Trophoblast cell (in vitro differentiated cells and primary cell): ENCODE measurements at regions not wholly inside any gene's neighbourhood (a gene's known extent, or its start where the extent isn't known, plus 50 kb on each side); places are given as distances from the start of the nearest gene placed in this dataset.

Source experiments
- DNase-seq, 2 donors: peaks; one replicate each; pipeline ENCODE4 v3.0.0-alpha.2; 2016
- H2AFZ ChIP-seq: 2 replicates; pipeline ENCODE4 v1.6.1; 2013; ENCODE audit warnings: low read length, moderate library complexity, mild to moderate bottlenecking; ENCODE audit not compliant: insufficient read depth, poor library complexity
- H2AK5ac ChIP-seq: 2 replicates; pipeline ENCODE4 v1.6.1; 2013; ENCODE audit warnings: mild to moderate bottlenecking, low read length
- H2BK120ac ChIP-seq: 2 replicates; pipeline ENCODE4 v1.6.1; 2013; ENCODE audit warnings: low read length, mild to moderate bottlenecking, moderate library complexity; ENCODE audit not compliant: insufficient read depth, poor library complexity
- H2BK12ac ChIP-seq: 2 replicates; pipeline ENCODE4 v1.6.1; 2013; ENCODE audit warnings: mild to moderate bottlenecking, low read length, moderate library complexity
- H2BK5ac ChIP-seq: 2 replicates; pipeline ENCODE4 v1.6.1; 2013; ENCODE audit warnings: low read length, low read depth, moderate library complexity, mild to moderate bottlenecking; ENCODE audit not compliant: poor library complexity
- H3K14ac ChIP-seq: 2 replicates; pipeline ENCODE4 v1.6.1; 2013; ENCODE audit warnings: mild to moderate bottlenecking, low read length
- H3K18ac ChIP-seq: 2 replicates; pipeline ENCODE4 v1.6.1; 2013; ENCODE audit warnings: mild to moderate bottlenecking, low read length
- H3K23ac ChIP-seq: 2 replicates; pipeline ENCODE4 v1.6.1; 2013; ENCODE audit warnings: low read length
- H3K27ac ChIP-seq: 2 replicates; pipeline ENCODE4 v1.5.1; 2013; ENCODE audit warnings: low read depth, mild to moderate bottlenecking, inconsistent platforms, low read length, moderate library complexity
- H3K27me3 ChIP-seq: 2 replicates; pipeline ENCODE4 v1.6.1; 2013; ENCODE audit warnings: inconsistent platforms, mild to moderate bottlenecking, low read length, moderate library complexity; ENCODE audit not compliant: insufficient read depth
- H3K36me3 ChIP-seq, 2 experiments: 1 replicate in 1 of 2; 2 replicates in 1 of 2; pipeline ENCODE4 v1.6.1; 2013; ENCODE audit warnings: low read length in 2 of 2, mild to moderate bottlenecking in 2 of 2, moderate library complexity in 1 of 2; ENCODE audit not compliant: insufficient read depth in 2 of 2, control insufficient read depth in 1 of 2
- H3K4ac ChIP-seq: 2 replicates; pipeline ENCODE4 v1.6.1; 2013; ENCODE audit warnings: low read depth, mild to moderate bottlenecking, low read length, moderate library complexity
- H3K4me1 ChIP-seq, 2 experiments: 1 replicate in 1 of 2; 2 replicates in 1 of 2; pipeline ENCODE4 v1.6.1; 2013; ENCODE audit warnings: low read length in 2 of 2, mild to moderate bottlenecking in 2 of 2, moderate library complexity in 1 of 2; ENCODE audit not compliant: insufficient read depth in 2 of 2, control insufficient read depth in 1 of 2
- H3K4me2 ChIP-seq: 2 replicates; pipeline ENCODE4 v1.6.1; 2013; ENCODE audit warnings: inconsistent platforms, mild to moderate bottlenecking, low read length, moderate library complexity
- H3K4me3 ChIP-seq: 2 replicates; pipeline ENCODE4 v1.5.1; 2013; ENCODE audit warnings: mild to moderate bottlenecking, low read depth, low read length, inconsistent platforms
- H3K79me1 ChIP-seq: one replicate; pipeline ENCODE4 v1.6.1; 2013; ENCODE audit warnings: low read length
- H3K79me2 ChIP-seq: 2 replicates; pipeline ENCODE4 v1.6.1; 2013; ENCODE audit warnings: low read length, mild to moderate bottlenecking; ENCODE audit not compliant: control insufficient read depth, insufficient read depth, poor library complexity
- H3K9ac ChIP-seq: 2 replicates; pipeline ENCODE4 v1.6.1; 2013; ENCODE audit warnings: mild to moderate bottlenecking, low read length
- H3K9me3 ChIP-seq: 2 replicates; pipeline ENCODE4 v1.6.1; 2013; ENCODE audit warnings: low read depth, mild to moderate bottlenecking, control low read depth, inconsistent platforms, low read length; ENCODE audit not compliant: insufficient read depth
- H4K12ac ChIP-seq: 2 replicates; pipeline ENCODE4 v1.6.1; 2013; ENCODE audit warnings: low read depth, mild to moderate bottlenecking, low read length, moderate library complexity
- H4K8ac ChIP-seq: 2 replicates; pipeline ENCODE4 v1.6.1; 2013; ENCODE audit warnings: low read depth, mild to moderate bottlenecking, low read length, moderate library complexity
- H4K91ac ChIP-seq: one replicate; pipeline ENCODE4 v1.6.1; 2013; ENCODE audit warnings: low read depth, mild to moderate bottlenecking, low read length, moderate library complexity
- WGBS: extraction: QIAGEN DNeasy Blood & Tissue Kit; methylation state at CpG from one replicate; pipeline ENCODE4 v1.1.7; 2013; ENCODE audit warnings: missing lambda C conversion rate; ENCODE audit not compliant: insufficient read length, insufficient coverage; ENCODE audit errors: extremely low coverage; 5-methylcytosine and 5-hydroxymethylcytosine counted together

GRCh38 chr20:19832875-19833274 lies 74.8 kb downstream of the RIN2 start:
- peaks cover 17% of the 10 kb centered on the region for H3K79me1 ChIP-seq
- no peak for DNase-seq
- H2BK12ac ChIP-seq: peak overlapping the region; percentile 91
- peak overlapping the region; percentile 64 for H2BK5ac ChIP-seq
- H3K27me3 ChIP-seq: no peaks in the 10 kb centered on the region
- no peak overlapping the region for H2AFZ ChIP-seq
- H4K91ac ChIP-seq: peak overlapping the region; percentile 84
- no CpG with 5 or more reads among the region's 5 CpGs for whole genome bisulfite sequencing
- peak overlapping the region; percentile 86 for H2BK120ac ChIP-seq
- H3K9me3 ChIP-seq: peaks cover 5% of the 10 kb centered on the region
- peaks cover 3% of the 10 kb centered on the region for H3K79me2 ChIP-seq
- H2AK5ac ChIP-seq: peak overlapping the region; percentile 91
- no peak overlapping the region for H3K23ac ChIP-seq
- H3K4me2 ChIP-seq: no peak overlapping the region
- H3K14ac ChIP-seq: peak overlapping the region; percentile 76
- peak overlapping the region; percentile 16 for H3K4ac ChIP-seq
- H4K12ac ChIP-seq: no peak overlapping the region
- H3K36me3 ChIP-seq: peaks cover 2 to 3% of the 10 kb centered on the region in 2 experiments
- H3K4me3 ChIP-seq: no peak overlapping the region
- H3K27ac ChIP-seq: peak overlapping the region; percentile 58
- peaks cover 9 to 27% of the 10 kb centered on the region in 2 experiments for H3K4me1 ChIP-seq
- H3K18ac ChIP-seq: peak overlapping the region; percentile 71
- no peak overlapping the region for H4K8ac ChIP-seq
- no peak overlapping the region for H3K9ac ChIP-seq

- no peak overlapping the region for H3K4me3 ChIP-seq
- peak in 1 of 2 donors; percentile 46 for DNase-seq
- H4K8ac ChIP-seq: no peak overlapping the region
- H3K9ac ChIP-seq: no peak overlapping the region
- peaks cover 17% of the 10 kb centered on the region for H3K79me1 ChIP-seq
- no peaks in the 10 kb centered on the region for H3K27me3 ChIP-seq
- WGBS: no CpG with 5 or more reads among the region's 6 CpGs
- no peak overlapping the region for H2AFZ ChIP-seq
- peaks cover 9 to 27% of the 10 kb centered on the region in 2 experiments for H3K4me1 ChIP-seq
- peak overlapping the region; percentile 67 for H2BK12ac ChIP-seq
- H2AK5ac ChIP-seq: no peak overlapping the region
- H3K14ac ChIP-seq: peak overlapping the region; percentile 7
- H3K18ac ChIP-seq: no peak overlapping the region
- H3K4me2 ChIP-seq: no peak overlapping the region
- H3K23ac ChIP-seq: no peak overlapping the region
- H4K12ac ChIP-seq: no peak overlapping the region
- peak overlapping the region; percentile 71 for H4K91ac ChIP-seq
- peaks cover 3% of the 10 kb centered on the region for H3K79me2 ChIP-seq
- peak overlapping the region; percentile 8 for H2BK5ac ChIP-seq
- no peak overlapping the region for H3K4ac ChIP-seq
- peak overlapping the region; percentile 62 for H2BK120ac ChIP-seq
- H3K9me3 ChIP-seq: peaks cover 5% of the 10 kb centered on the region
- peaks cover 2 to 3% of the 10 kb centered on the region in 2 experiments for H3K36me3 ChIP-seq
- peak overlapping the region; percentile 7 for H3K27ac ChIP-seq
Measured at GRCh38 chr20:19833395-19833794, 75.3 kb downstream of the RIN2 start.

GRCh38 chr20:19834287-19834686 lies 76.2 kb downstream of the RIN2 start:
- no peak overlapping the region for H3K23ac ChIP-seq
- peak overlapping the region; percentile 86 for H4K91ac ChIP-seq
- H3K4me2 ChIP-seq: no peak overlapping the region
- peaks cover 2 to 3% of the 10 kb centered on the region in 2 experiments for H3K36me3 ChIP-seq
- H3K79me2 ChIP-seq: peaks cover 3% of the 10 kb centered on the region
- peaks cover 9 to 27% of the 10 kb centered on the region in 2 experiments for H3K4me1 ChIP-seq
- no peak overlapping the region for H3K4ac ChIP-seq
- H2BK12ac ChIP-seq: peak overlapping the region; percentile 46
- H2AK5ac ChIP-seq: peak overlapping the region; percentile 46
- peak overlapping the region; percentile 60 for H3K18ac ChIP-seq
- H4K12ac ChIP-seq: no peak overlapping the region
- H3K79me1 ChIP-seq: peaks cover 17% of the 10 kb centered on the region
- WGBS: no CpG with 5 or more reads among the region's 4 CpGs
- H4K8ac ChIP-seq: peak overlapping the region; percentile 13
- peak overlapping the region; percentile 5 for H3K27ac ChIP-seq
- H3K4me3 ChIP-seq: no peak overlapping the region
- no peak for DNase-seq
- peak overlapping the region; percentile 75 for H3K14ac ChIP-seq
- H3K9ac ChIP-seq: no peak overlapping the region
- H2BK120ac ChIP-seq: peak overlapping the region; percentile 37
- no peak overlapping the region for H2AFZ ChIP-seq
- peaks cover 7% of the 10 kb centered on the region for H3K9me3 ChIP-seq
- H3K27me3 ChIP-seq: no peaks in the 10 kb centered on the region
- H2BK5ac ChIP-seq: peak overlapping the region; percentile 58

GRCh38 chr20:19834783-19835182 lies 76.7 kb downstream of the RIN2 start:
- H2BK12ac ChIP-seq: peak overlapping the region; percentile 66
- H3K4me1 ChIP-seq: peaks cover 9 to 27% of the 10 kb centered on the region in 2 experiments
- peak overlapping the region; percentile 87 for H2BK120ac ChIP-seq
- H3K36me3 ChIP-seq: peaks cover 2 to 3% of the 10 kb centered on the region in 2 experiments
- peak overlapping the region; percentile 87 for H2AK5ac ChIP-seq
- no peak overlapping the region for H3K4me2 ChIP-seq
- H3K14ac ChIP-seq: peak overlapping the region; percentile 86
- H3K23ac ChIP-seq: no peak overlapping the region
- H3K4me3 ChIP-seq: no peak overlapping the region
- DNase-seq: no peak
- peak overlapping the region; percentile 66 for H3K4ac ChIP-seq
- H3K79me1 ChIP-seq: peaks cover 17% of the 10 kb centered on the region
- H2BK5ac ChIP-seq: peak overlapping the region; percentile 79
- H3K18ac ChIP-seq: no peak overlapping the region
- H3K9ac ChIP-seq: no peak overlapping the region
- H3K9me3 ChIP-seq: peaks cover 7% of the 10 kb centered on the region
- H4K8ac ChIP-seq: no peak overlapping the region
- no peak overlapping the region for H4K12ac ChIP-seq
- no peaks in the 10 kb centered on the region for H3K27me3 ChIP-seq
- H4K91ac ChIP-seq: peak overlapping the region; percentile 65
- peaks cover 3% of the 10 kb centered on the region for H3K79me2 ChIP-seq
- no peak overlapping the region for H2AFZ ChIP-seq
- peak overlapping the region; percentile 77 for H3K27ac ChIP-seq
- WGBS: no CpG with 5 or more reads among the region's 1 CpG
